GM19468 (cell line): ENCODE measurements at regions not wholly inside any gene's neighbourhood (a gene's known extent, or its start where the extent isn't known, plus 50 kb on each side); places are given as distances from the start of the nearest gene placed in this dataset.

Source experiments
- ATAC-seq: cut with Tn5 transposase; IDR thresholded peaks from one replicate; pipeline ENCODE4 v1.9.1; 2021; ENCODE audit warnings: mild to moderate bottlenecking, moderate library complexity, moderate number of reproducible peaks; ENCODE audit not compliant: unreplicated experiment; ENCODE audit errors: extremely low read depth

- no peak for ATAC-seq
These were observed 145.0 kb upstream of the LEF1 start for GRCh38 chr4:108313546-108314339.

GRCh38 chr4:108311313-108311712 is 142.6 kb upstream of the LEF1 start:
- ATAC-seq: no peak

GRCh38 chr4:108303488-108304177 is 134.9 kb upstream of the LEF1 start:
- no peak for ATAC-seq

GRCh38 chr4:108301545-108302251 is 133.0 kb upstream of the LEF1 start:
- no peak for ATAC-seq

GRCh38 chr4:108297605-108298004 is 128.9 kb upstream of the LEF1 start:
- ATAC-seq: no peak

GRCh38 chr4:108292229-108292628 is 123.5 kb upstream of the LEF1 start:
- ATAC-seq: no peak

GRCh38 chr4:108291137-108291536 is 122.4 kb upstream of the LEF1 start:
- no peak for ATAC-seq

GRCh38 chr4:108287834-108288413 is 119.2 kb upstream of the LEF1 start:
- ATAC-seq: no peak

- ATAC-seq: no peak
These were observed 111.3 kb upstream of the LEF1 start for GRCh38 chr4:108280072-108280471.

- no peak for ATAC-seq
These were observed 108.0 kb upstream of the LEF1 start for GRCh38 chr4:108276690-108277089.

GRCh38 chr4:108272986-108273385 is 104.3 kb upstream of the LEF1 start:
- no peak for ATAC-seq

- no peak for ATAC-seq
These were observed 103.8 kb upstream of the LEF1 start for GRCh38 chr4:108272561-108272960.

GRCh38 chr4:108272046-108272445 is 103.3 kb upstream of the LEF1 start:
- ATAC-seq: no peak

- no peak for ATAC-seq
These were observed 102.0 kb upstream of the LEF1 start for GRCh38 chr4:108270466-108271450.

- no peak for ATAC-seq
These were observed 96.0 kb upstream of the LEF1 start for GRCh38 chr4:108264693-108265092.

GRCh38 chr4:108263057-108263456 is 94.3 kb upstream of the LEF1 start:
- no peak for ATAC-seq

GRCh38 chr4:108261026-108261425 is 92.3 kb upstream of the LEF1 start:
- ATAC-seq: no peak

GRCh38 chr4:108256538-108256937 is 87.8 kb upstream of the LEF1 start:
- ATAC-seq: no peak

GRCh38 chr4:108255203-108255747 is 86.5 kb upstream of the LEF1 start:
- ATAC-seq: no peak
